H9 (cell line): ENCODE measurements at regions not wholly inside any gene's neighbourhood (a gene's known extent, or its start where the extent isn't known, plus 50 kb on each side); places are given as distances from the start of the nearest gene placed in this dataset.

Experiments used
- DNase-seq: peaks from one replicate; pipeline ENCODE4 v3.0.0-alpha.2; 2017
- H2AFZ ChIP-seq: one replicate; pipeline ENCODE4 v1.6.1; 2013; ENCODE audit warnings: mild to moderate bottlenecking, low read length, control low read depth, moderate library complexity
- H2AK5ac ChIP-seq: 2 replicates; pipeline ENCODE4 v1.6.1; 2013; ENCODE audit warnings: low read length, control low read depth, mixed read lengths; ENCODE audit not compliant: insufficient read length
- H2BK120ac ChIP-seq: one replicate; pipeline ENCODE4 v1.6.1; 2013; ENCODE audit warnings: low read depth, mild to moderate bottlenecking, low read length, control low read depth, inconsistent platforms; ENCODE audit not compliant: poor library complexity, severe bottlenecking
- H2BK12ac ChIP-seq: 2 replicates; pipeline ENCODE4 v1.6.1; 2013; ENCODE audit warnings: low read length, control low read depth, mixed read lengths, low read depth; ENCODE audit not compliant: insufficient read length
- H2BK15ac ChIP-seq: 2 replicates; pipeline ENCODE4 v1.6.1; 2013; ENCODE audit warnings: low read depth, low read length, control low read depth
- H2BK20ac ChIP-seq: one replicate; pipeline ENCODE4 v1.6.1; 2013; ENCODE audit warnings: low read depth, mild to moderate bottlenecking, low read length, control low read depth, inconsistent platforms; ENCODE audit not compliant: poor library complexity, severe bottlenecking
- H2BK5ac ChIP-seq: 2 replicates; pipeline ENCODE4 v1.6.1; 2013; ENCODE audit warnings: low read length, control low read depth, mixed read lengths; ENCODE audit not compliant: insufficient read length
- H3K14ac ChIP-seq: 2 replicates; pipeline ENCODE4 v1.6.1; 2013; ENCODE audit warnings: low read length, control low read depth; ENCODE audit not compliant: insufficient read depth
- H3K18ac ChIP-seq: 2 replicates; pipeline ENCODE4 v1.6.1; 2013; ENCODE audit warnings: low read depth, mild to moderate bottlenecking, mixed read lengths, low read length, control low read depth; ENCODE audit not compliant: insufficient read length
- H3K23ac ChIP-seq: 2 replicates; pipeline ENCODE4 v1.6.1; 2013; ENCODE audit warnings: low read length, control low read depth, mixed read lengths, low read depth; ENCODE audit not compliant: insufficient read length
- H3K23me2 ChIP-seq: 2 replicates; pipeline ENCODE4 v1.6.1; 2013; ENCODE audit warnings: low read depth, mild to moderate bottlenecking, mixed read lengths, low read length, control low read depth; ENCODE audit not compliant: insufficient read length, poor library complexity, severe bottlenecking
- H3K27ac ChIP-seq: 2 replicates; pipeline ENCODE4 v1.5.1; 2013; ENCODE audit warnings: low read length, control low read depth, mixed read lengths, low read depth; ENCODE audit not compliant: insufficient read length
- H3K27me3 ChIP-seq: 2 replicates; pipeline ENCODE4 v1.6.1; 2013; ENCODE audit warnings: low read length, control low read depth, inconsistent platforms; ENCODE audit not compliant: insufficient read depth
- H3K4ac ChIP-seq: 2 replicates; pipeline ENCODE4 v1.6.1; 2013; ENCODE audit warnings: low read depth, mild to moderate bottlenecking, control low read depth, inconsistent platforms, low read length, moderate library complexity
- H3K4me1 ChIP-seq: 2 replicates; pipeline ENCODE4 v1.6.1; 2013; ENCODE audit warnings: low read length, control low read depth, inconsistent platforms; ENCODE audit not compliant: insufficient read depth
- H3K4me2 ChIP-seq: 2 replicates; pipeline ENCODE4 v1.6.1; 2013; ENCODE audit warnings: low read length, control low read depth, mixed read lengths; ENCODE audit not compliant: insufficient read length, insufficient read depth
- H3K56ac ChIP-seq: 2 replicates; pipeline ENCODE4 v1.6.1; 2013; ENCODE audit warnings: low read depth, mild to moderate bottlenecking, mixed read lengths, low read length, control low read depth; ENCODE audit not compliant: insufficient read length
- H3K79me1 ChIP-seq: 2 replicates; pipeline ENCODE4 v1.6.1; 2013; ENCODE audit warnings: low read depth, mild to moderate bottlenecking, moderate library complexity, low read length, control low read depth, inconsistent platforms; ENCODE audit not compliant: insufficient read depth, poor library complexity, severe bottlenecking
- H3K79me2 ChIP-seq: 2 replicates; pipeline ENCODE4 v1.6.1; 2013; ENCODE audit warnings: low read length, control low read depth, inconsistent platforms; ENCODE audit not compliant: insufficient read depth
- H3K9ac ChIP-seq: 2 replicates; pipeline ENCODE4 v1.6.1; 2013; ENCODE audit warnings: low read length, control low read depth, mixed read lengths; ENCODE audit not compliant: insufficient read length; ENCODE audit errors: extremely low read depth
- H3K9me3 ChIP-seq: one replicate; pipeline ENCODE4 v1.6.1; 2013; ENCODE audit warnings: low read depth, low read length, inconsistent platforms; ENCODE audit not compliant: control insufficient read depth
- H3T11ph ChIP-seq: one replicate; pipeline ENCODE4 v1.6.1; 2013; ENCODE audit warnings: mild to moderate bottlenecking, low read length, control low read depth, inconsistent platforms
- H4K20me1 ChIP-seq: one replicate; pipeline ENCODE4 v1.6.1; 2013; ENCODE audit not compliant: control insufficient read depth, insufficient read length, insufficient read depth
- H4K5ac ChIP-seq: 2 replicates; pipeline ENCODE4 v1.6.1; 2013; ENCODE audit warnings: low read depth, mild to moderate bottlenecking, mixed read lengths, low read length, control low read depth; ENCODE audit not compliant: insufficient read length
- H4K8ac ChIP-seq: replicated peaks from 2 replicates; pipeline ENCODE4 v1.6.1; 2013; ENCODE audit warnings: low read length, control low read depth, mixed read lengths, low read depth; ENCODE audit not compliant: insufficient read length
- H4K91ac ChIP-seq: 2 replicates; pipeline ENCODE4 v1.6.1; 2013; ENCODE audit warnings: low read depth, mild to moderate bottlenecking, moderate library complexity, mixed read lengths, low read length, control low read depth; ENCODE audit not compliant: insufficient read length
- H3K27ac Mint-ChIP-seq, 3 experiments: 2 replicates in 2 of 3; 3 replicates in 1 of 3; pipeline ENCODE4 v1.8.0; 2020 to 2021; ENCODE audit warnings: mixed read lengths in 3 of 3, mild to moderate bottlenecking in 1 of 3, moderate library complexity in 1 of 3
- H3K27me3 Mint-ChIP-seq: 2 replicates; pipeline ENCODE4 v1.8.0; 2021; ENCODE audit warnings: low read depth, mild to moderate bottlenecking, moderate library complexity, mixed read lengths
- H3K36me3 Mint-ChIP-seq, 3 experiments: 2 replicates in 2 of 3; 3 replicates in 1 of 3; pipeline ENCODE4 v1.8.0; 2020 to 2021; ENCODE audit warnings: low read depth in 3 of 3, mixed read lengths in 3 of 3; ENCODE audit not compliant: insufficient read depth in 1 of 3
- H3K4me1 Mint-ChIP-seq, 2 experiments: 2 replicates each; pipeline ENCODE4 v1.8.0; 2020; ENCODE audit warnings: mixed read lengths in 2 of 2
- H3K4me3 Mint-ChIP-seq, 2 experiments: 2 replicates in 1 of 2; 3 replicates in 1 of 2; pipeline ENCODE4 v1.8.0; 2020 to 2021; ENCODE audit warnings: mild to moderate bottlenecking in 2 of 2, mixed read lengths in 2 of 2, moderate library complexity in 1 of 2
- H3K9me3 Mint-ChIP-seq, 2 experiments: 2 replicates in 1 of 2; 3 replicates in 1 of 2; pipeline ENCODE4 v1.8.0; 2020; ENCODE audit warnings: mild to moderate bottlenecking in 2 of 2, mixed read lengths in 2 of 2, moderate library complexity in 1 of 2
- CTCF ChIP-seq: fragments of 200-600 bp; sonication (generic); conservative IDR thresholded peaks from 3 replicates; pipeline ENCODE4 v1.8.0; 2021; ENCODE audit warnings: antibody characterized with exemption, mild to moderate bottlenecking
- WGBS: extraction: QIAGEN DNeasy Blood & Tissue Kit; methylation state at CpG from one replicate; pipeline ENCODE4 v1.1.7; 2013; ENCODE audit warnings: missing lambda C conversion rate, low lambda C conversion rate, mixed read lengths; ENCODE audit not compliant: insufficient read length; ENCODE audit errors: extremely low coverage; 5-methylcytosine and 5-hydroxymethylcytosine counted together

- H3K56ac ChIP-seq = no peak overlapping the region
- no peak overlapping the region for H2AFZ ChIP-seq
- no peak overlapping the region for H2BK5ac ChIP-seq
- H3K9me3 ChIP-seq = no peaks in the 10 kb centered on the region
- Mint-ChIP-seq H3K4me3 (no peak overlapping the region), H3K27me3 (peaks cover 4% of the 10 kb centered on the region; the same call in 1 of the 2 replicates), H3K27ac (no peak overlapping the region), H3K36me3 (peaks cover 0 to 11% (median 5%) of the 10 kb centered on the region in 3 experiments; a peak in 3 of 7 replicates), H3K4me1 (peaks cover 18 to 19% of the 10 kb centered on the region in 2 experiments), H3K9me3 (peaks cover 11 to 13% of the 10 kb centered on the region in 2 experiments)
- no peak overlapping the region for H4K91ac ChIP-seq
- no peak overlapping the region for H3T11ph ChIP-seq
- no peaks in the 10 kb centered on the region for H3K79me1 ChIP-seq
- no peak overlapping the region for H3K4me2 ChIP-seq
- no peaks in the 10 kb centered on the region for H3K27me3 ChIP-seq
- no peaks in the 10 kb centered on the region for H3K79me2 ChIP-seq
- peaks cover 9% of the 10 kb centered on the region; the same call in 1 of the 2 replicates for H3K4me1 ChIP-seq
- no peak for DNase-seq
- no peak overlapping the region for H3K14ac ChIP-seq
- no peak overlapping the region for H2BK15ac ChIP-seq
- H2BK12ac ChIP-seq = no peak overlapping the region
- H3K18ac ChIP-seq = no peak overlapping the region
- H2BK120ac ChIP-seq = no peak overlapping the region
- H2AK5ac ChIP-seq = no peak overlapping the region
- no peak overlapping the region for H3K27ac ChIP-seq
- H2BK20ac ChIP-seq = no peak overlapping the region
- H4K5ac ChIP-seq = no peak overlapping the region
- TF ChIP-seq CTCF = no peak
- H3K4ac ChIP-seq = no peak overlapping the region
- H4K8ac ChIP-seq = no peak overlapping the region
- WGBS = no CpG with 5 or more reads among the region's 3 CpGs
- H3K9ac ChIP-seq = no peak overlapping the region
- no peaks in the 10 kb centered on the region for H3K23me2 ChIP-seq
- H4K20me1 ChIP-seq = no peaks in the 10 kb centered on the region
- no peak overlapping the region for H3K23ac ChIP-seq
These were observed 128.0 kb upstream of the ERG start for GRCh38 chr21:38626306-38626705.
